SU-DHL-6 (cell line): ENCODE measurements at regions not wholly inside any gene's neighbourhood (a gene's known extent, or its start where the extent isn't known, plus 50 kb on each side); places are given as distances from the start of the nearest gene placed in this dataset.
A peak's percentile ranks its signal among the peaks of the same experiment; 100 is the strongest.

Experiments used
- H2AFZ ChIP-seq: fragments of 200-600 bp; sonication (generic); 2 replicates; pipeline ENCODE4 v1.6.1; 2014; ENCODE audit warnings: low read depth, mild to moderate bottlenecking, moderate library complexity, mixed read lengths, antibody characterized with exemption, low read length; ENCODE audit not compliant: severe bottlenecking
- H3F3A ChIP-seq: fragments of 200-600 bp; shearing (Covaris generic); 2 replicates; pipeline ENCODE4 v1.6.0; 2016; ENCODE audit warnings: antibody characterized with exemption, mild to moderate bottlenecking; ENCODE audit not compliant: insufficient read depth
- H3K27ac ChIP-seq: fragments of 200-600 bp; sonication (generic); 2 replicates; pipeline ENCODE4 v1.5.1; 2016; ENCODE audit warnings: low read depth, mild to moderate bottlenecking, low read length, moderate library complexity, mixed read lengths
- H3K27me3 ChIP-seq: fragments of 200-600 bp; sonication (generic), shearing (Covaris generic); 2 replicates; pipeline ENCODE4 v1.6.0; 2014; ENCODE audit warnings: mild to moderate bottlenecking, low read length
- H3K36me3 ChIP-seq: fragments of 200-600 bp; sonication (generic); 2 replicates; pipeline ENCODE4 v1.6.1; 2014; ENCODE audit warnings: mild to moderate bottlenecking, low read length, mixed read lengths
- H3K4me2 ChIP-seq: fragments of 300-600, 200-600 bp; shearing (Covaris generic), sonication (generic); 2 replicates; pipeline ENCODE4 v1.6.0; 2014; ENCODE audit warnings: low read length, low read depth, mild to moderate bottlenecking; ENCODE audit not compliant: poor library complexity, severe bottlenecking
- H3K4me3 ChIP-seq: fragments of 200-600 bp; sonication (generic); 2 replicates; pipeline ENCODE4 v1.5.1; 2014; ENCODE audit warnings: antibody characterized with exemption, low read length, mild to moderate bottlenecking, mixed read lengths; ENCODE audit not compliant: insufficient read depth, poor library complexity, severe bottlenecking
- H3K79me2 ChIP-seq: fragments of 200-600 bp; sonication (generic); 2 replicates; pipeline ENCODE4 v1.6.1; 2014; ENCODE audit warnings: mild to moderate bottlenecking, low read length, moderate library complexity; ENCODE audit not compliant: insufficient read depth
- H3K9ac ChIP-seq: fragments of 200-600 bp; sonication (generic); 2 replicates; pipeline ENCODE4 v1.7.0; 2014; ENCODE audit warnings: mild to moderate bottlenecking, low read length
- H3K9me2 ChIP-seq: fragments of 200-600 bp; sonication (generic); replicated peaks from 2 replicates; pipeline ENCODE4 v1.6.1; 2014; ENCODE audit warnings: low read length; ENCODE audit not compliant: insufficient read depth
- H3K9me3 ChIP-seq: fragments of 200-600 bp; sonication (generic); 2 replicates; pipeline ENCODE4 v1.6.1; 2014; ENCODE audit warnings: low read length, mixed read lengths; ENCODE audit not compliant: insufficient read depth
- H4K20me1 ChIP-seq: fragments of 200-600 bp; sonication (generic); 2 replicates; pipeline ENCODE4 v1.6.1; 2014; ENCODE audit warnings: low read depth, mild to moderate bottlenecking, antibody characterized with exemption, low read length, moderate library complexity, mixed read lengths
- EZH2phosphoT487 ChIP-seq: fragments of 200-600 bp; sonication (generic), shearing (Covaris generic); conservative IDR thresholded peaks from 2 replicates; pipeline ENCODE4 v1.6.1; 2018; ENCODE audit warnings: mild to moderate bottlenecking, antibody characterized with exemption, low read length, moderate library complexity, mixed read lengths
- TF ChIP-seq, protein P1 (sequence below): fragments of 200-600 bp; sonication (generic); IDR thresholded peaks from one replicate; pipeline ENCODE4 v1.5.1; 2017; ENCODE audit warnings: antibody characterized with exemption, mild to moderate bottlenecking, low read length, moderate library complexity; ENCODE audit not compliant: insufficient read depth, poor library complexity, severe bottlenecking

DNA sequence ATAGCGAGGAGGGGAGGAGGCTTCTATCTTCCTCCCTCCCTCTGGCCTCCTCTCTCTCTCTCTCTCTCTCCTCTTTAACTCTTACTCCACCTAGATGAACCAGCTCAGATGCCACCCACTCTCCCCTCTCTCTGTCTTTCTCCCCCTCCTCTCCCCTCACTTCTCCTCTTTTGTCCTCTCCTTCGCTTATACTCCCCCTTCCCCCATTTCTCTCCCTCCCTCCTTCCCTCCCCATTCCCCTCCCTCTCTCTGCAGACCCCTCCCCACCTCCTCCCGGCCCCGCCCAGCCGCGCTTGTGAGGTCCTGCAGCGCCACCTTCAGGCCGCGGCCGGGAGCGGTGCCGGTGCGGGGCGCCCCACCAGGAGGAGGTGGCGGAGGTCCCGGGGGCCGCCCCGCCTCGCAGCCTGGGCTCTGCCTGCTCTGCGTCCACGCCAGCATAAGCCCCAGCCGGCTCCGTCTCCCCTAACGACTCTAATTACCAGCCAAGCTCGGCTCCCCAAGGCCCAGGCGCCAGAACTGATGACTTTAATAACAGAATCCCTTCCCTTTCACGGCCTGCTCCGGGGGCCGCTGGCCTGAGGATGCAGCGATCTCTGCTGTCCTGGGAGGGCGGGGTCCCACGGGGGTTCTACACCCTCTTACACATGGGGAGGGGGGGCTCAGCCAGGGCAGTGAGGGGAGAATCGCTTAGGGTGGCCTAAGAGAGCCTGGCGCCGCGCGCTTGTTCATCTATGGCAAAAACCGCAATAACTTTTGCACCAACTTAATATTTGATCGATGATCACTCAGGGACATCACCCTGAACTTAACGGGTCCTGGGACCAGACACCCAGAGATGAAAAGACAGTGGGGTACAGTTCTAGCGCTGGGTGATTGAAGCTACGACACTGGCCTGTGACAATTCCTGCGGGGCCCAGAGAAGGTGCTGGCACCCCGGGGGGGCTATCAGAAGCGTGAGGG is 637.3 kb downstream of the MATN1 start:
- H3K4me3 ChIP-seq, result no peak overlapping the region
- no peak overlapping the region for H3K4me2 ChIP-seq
- H2AFZ ChIP-seq, result no peak overlapping the region

DNA sequence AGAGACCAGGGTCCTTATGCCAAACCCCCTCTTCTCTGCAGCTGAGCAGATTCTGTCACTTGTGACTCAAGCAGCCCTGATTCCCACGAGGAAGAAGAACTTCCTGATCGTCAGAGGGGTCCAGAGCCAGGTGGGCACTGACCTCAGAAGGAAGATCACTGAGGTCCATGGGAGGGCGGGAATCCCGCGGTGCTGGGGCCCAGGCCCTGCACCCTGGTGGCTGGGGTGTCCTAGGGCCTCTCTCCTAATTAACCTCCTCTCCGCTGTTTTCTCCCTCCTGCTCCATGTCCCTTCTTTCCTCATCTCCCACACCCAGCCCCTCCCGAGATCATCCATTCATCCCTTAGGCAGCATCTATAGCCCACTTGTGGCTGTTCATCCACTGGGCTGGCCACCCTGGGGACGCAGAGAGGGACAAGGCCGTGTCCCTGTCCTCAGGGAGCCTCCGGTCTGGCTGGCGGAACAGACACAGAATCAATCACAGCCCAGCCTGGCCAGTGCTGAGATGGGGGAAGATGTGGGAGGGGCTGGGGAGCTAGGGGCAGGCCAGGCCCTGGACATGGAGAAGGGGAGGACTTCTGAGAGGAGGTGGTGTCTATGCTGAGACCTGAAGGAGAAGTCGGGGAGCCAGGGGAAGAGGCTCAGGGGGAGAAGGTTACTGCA is 638.3 kb downstream of the MATN1 start:
- Histone ChIP-seq H3K9me2 (no peaks in the 10 kb centered on the region), H3K36me3 (no peaks in the 10 kb centered on the region), H3K4me2 (no peak overlapping the region), H3K9ac (no peak overlapping the region), H4K20me1 (no peaks in the 10 kb centered on the region), H2AFZ (no peak overlapping the region), H3K27ac (no peak overlapping the region), H3K4me3 (no peak overlapping the region), H3K9me3 (no peaks in the 10 kb centered on the region), H3F3A (no peaks in the 10 kb centered on the region), H3K27me3 (no peaks in the 10 kb centered on the region), H3K79me2 (no peaks in the 10 kb centered on the region)
- no peak for TF ChIP-seq EZH2phosphoT487
- TF ChIP-seq, protein P1, sequence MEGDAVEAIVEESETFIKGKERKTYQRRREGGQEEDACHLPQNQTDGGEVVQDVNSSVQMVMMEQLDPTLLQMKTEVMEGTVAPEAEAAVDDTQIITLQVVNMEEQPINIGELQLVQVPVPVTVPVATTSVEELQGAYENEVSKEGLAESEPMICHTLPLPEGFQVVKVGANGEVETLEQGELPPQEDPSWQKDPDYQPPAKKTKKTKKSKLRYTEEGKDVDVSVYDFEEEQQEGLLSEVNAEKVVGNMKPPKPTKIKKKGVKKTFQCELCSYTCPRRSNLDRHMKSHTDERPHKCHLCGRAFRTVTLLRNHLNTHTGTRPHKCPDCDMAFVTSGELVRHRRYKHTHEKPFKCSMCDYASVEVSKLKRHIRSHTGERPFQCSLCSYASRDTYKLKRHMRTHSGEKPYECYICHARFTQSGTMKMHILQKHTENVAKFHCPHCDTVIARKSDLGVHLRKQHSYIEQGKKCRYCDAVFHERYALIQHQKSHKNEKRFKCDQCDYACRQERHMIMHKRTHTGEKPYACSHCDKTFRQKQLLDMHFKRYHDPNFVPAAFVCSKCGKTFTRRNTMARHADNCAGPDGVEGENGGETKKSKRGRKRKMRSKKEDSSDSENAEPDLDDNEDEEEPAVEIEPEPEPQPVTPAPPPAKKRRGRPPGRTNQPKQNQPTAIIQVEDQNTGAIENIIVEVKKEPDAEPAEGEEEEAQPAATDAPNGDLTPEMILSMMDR, result no peak

More for the DNA sequence above, 637.3 kb downstream of the MATN1 start:
- Histone ChIP-seq H3F3A (no peaks in the 10 kb centered on the region), H3K9ac (no peak overlapping the region), H3K9me3 (peaks cover 4% of the 10 kb centered on the region; the same call in 1 of the 2 replicates), H3K27ac (no peak overlapping the region), H3K36me3 (no peaks in the 10 kb centered on the region), H4K20me1 (no peaks in the 10 kb centered on the region), H3K27me3 (no peaks in the 10 kb centered on the region), H3K79me2 (no peaks in the 10 kb centered on the region), H3K9me2 (no peaks in the 10 kb centered on the region)
- TF ChIP-seq EZH2phosphoT487, result no peak
- TF ChIP-seq, protein P1, result peak; percentile 31

DNA sequence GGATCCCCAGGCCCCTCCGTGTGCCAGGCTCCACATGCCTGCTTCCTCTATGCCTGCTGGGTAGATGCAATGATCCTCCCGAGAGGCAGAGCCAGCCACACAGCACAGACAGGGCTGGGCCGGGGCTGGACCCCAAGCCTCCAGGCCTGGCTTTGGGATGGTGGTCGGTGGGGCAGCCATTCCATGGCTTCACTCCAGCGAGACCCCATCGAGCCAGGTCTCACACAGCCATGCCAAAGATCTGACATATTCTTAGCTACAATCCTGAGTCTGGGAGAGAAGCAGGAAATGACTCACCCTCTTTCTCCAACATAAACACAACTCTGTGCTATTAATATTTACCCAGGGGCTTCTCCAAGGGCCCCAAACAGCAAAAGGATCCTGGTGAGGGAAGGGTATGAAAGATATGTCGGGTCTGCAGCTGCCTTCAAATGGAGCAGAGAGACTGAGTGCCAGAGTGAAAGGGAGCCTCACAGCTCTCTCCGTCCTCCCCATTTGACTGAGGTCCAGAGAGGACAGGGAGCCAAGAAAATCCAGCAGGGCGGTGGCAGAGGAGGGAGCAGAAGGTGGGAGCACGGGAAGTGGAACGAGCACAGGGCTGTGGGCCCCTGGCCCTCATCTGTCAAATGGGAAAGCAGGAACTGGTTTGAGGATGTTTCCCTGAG is 639.5 kb downstream of the MATN1 start:
- H3K4me2 ChIP-seq, result no peak overlapping the region
- TF ChIP-seq EZH2phosphoT487, result no peak
- TF ChIP-seq, protein P1, result no peak
- no peaks in the 10 kb centered on the region for H3K36me3 ChIP-seq
- H3K9me3 ChIP-seq, result no peaks in the 10 kb centered on the region
- no peaks in the 10 kb centered on the region for H3F3A ChIP-seq
- H3K27ac ChIP-seq, result no peak overlapping the region
- no peak overlapping the region for H3K4me3 ChIP-seq
- H3K9me2 ChIP-seq, result no peaks in the 10 kb centered on the region
- no peaks in the 10 kb centered on the region for H3K27me3 ChIP-seq
- H2AFZ ChIP-seq, result no peak overlapping the region
- no peaks in the 10 kb centered on the region for H3K79me2 ChIP-seq
- no peaks in the 10 kb centered on the region for H4K20me1 ChIP-seq
- no peak overlapping the region for H3K9ac ChIP-seq
